ENCODE measurements at regions not wholly inside any gene's neighbourhood (a gene's known extent, or its start where the extent isn't known, plus 50 kb on each side); places are given as distances from the start of the nearest gene placed in this dataset.
A peak's percentile ranks its signal among the peaks of the same experiment; 100 is the strongest.

DNA sequence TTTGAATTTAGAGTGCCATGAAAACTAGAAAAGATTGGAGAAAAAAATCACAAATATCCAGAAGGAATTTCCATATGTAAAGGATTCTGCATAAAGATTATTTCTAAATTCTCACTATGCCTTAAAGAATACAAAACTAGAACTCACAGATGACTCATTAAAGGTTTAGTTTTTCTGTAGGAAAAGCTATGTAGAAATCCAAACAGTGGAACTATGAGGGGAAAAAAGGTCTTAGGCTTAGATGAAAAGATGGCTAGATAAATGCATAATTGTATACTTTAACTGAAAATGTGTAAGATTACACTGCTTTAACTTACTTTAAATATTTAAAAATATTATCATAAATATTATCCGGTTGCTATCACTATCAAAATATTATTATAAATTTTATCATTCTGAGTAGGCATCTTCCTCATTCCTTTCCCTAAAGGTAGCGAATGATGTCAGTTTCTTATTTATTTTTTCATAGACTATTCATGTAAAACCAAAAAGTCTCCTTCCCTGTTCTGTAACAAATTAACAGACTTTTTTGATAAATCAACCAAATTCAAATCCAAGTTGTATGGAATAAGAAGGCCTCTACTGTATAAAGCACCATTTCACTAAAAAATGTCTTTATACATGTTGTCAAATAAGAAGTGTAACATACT, 69.1 kb upstream of the COMTD1 start:
- Mint-ChIP-seq H3K4me1 (no peaks in the 10 kb centered on the region), H3K36me3 (ENCODE audit: low read depth) (no peaks in the 10 kb centered on the region), H3K27ac (no peak overlapping the region), H3K4me3 (no peak overlapping the region), H3K27me3 (peaks cover 4% of the 10 kb centered on the region), H3K9me3 (peaks cover 14% of the 10 kb centered on the region)
- DNase-seq, result no peak
- intact Hi-C loops (cut with micrococcal nuclease), result no loop called here

- no peaks in the 10 kb centered on the region for H3K36me3 Mint-ChIP-seq (ENCODE audit: low read depth)
- H3K9me3 Mint-ChIP-seq, result peaks cover 14% of the 10 kb centered on the region
- H3K4me3 Mint-ChIP-seq, result no peak overlapping the region
- no peak overlapping the region for H3K27ac Mint-ChIP-seq
- H3K27me3 Mint-ChIP-seq, result peaks cover 4% of the 10 kb centered on the region
- no peak for DNase-seq
- intact Hi-C loops (cut with micrococcal nuclease), result no loop called here
- no peaks in the 10 kb centered on the region for H3K4me1 Mint-ChIP-seq
These were observed 68.6 kb upstream of the COMTD1 start for GRCh38 chr10:75304313-75304712.

- Mint-ChIP-seq H3K27ac (no peak overlapping the region), H3K27me3 (peaks cover 2% of the 10 kb centered on the region), H3K4me1 (no peaks in the 10 kb centered on the region), H3K4me3 (no peak overlapping the region), H3K9me3 (peaks cover 10% of the 10 kb centered on the region), H3K36me3 (ENCODE audit: low read depth) (no peaks in the 10 kb centered on the region)
- intact Hi-C loops (cut with micrococcal nuclease), result no loop called here
- DNase-seq, result peak; percentile 25
These were observed 67.5 kb upstream of the COMTD1 start for GRCh38 chr10:75303045-75303777.

- DNase-seq, result no peak
- intact Hi-C loops (cut with micrococcal nuclease), result no loop called here
These were observed 66.3 kb upstream of the COMTD1 start for GRCh38 chr10:75302029-75302428.

DNA sequence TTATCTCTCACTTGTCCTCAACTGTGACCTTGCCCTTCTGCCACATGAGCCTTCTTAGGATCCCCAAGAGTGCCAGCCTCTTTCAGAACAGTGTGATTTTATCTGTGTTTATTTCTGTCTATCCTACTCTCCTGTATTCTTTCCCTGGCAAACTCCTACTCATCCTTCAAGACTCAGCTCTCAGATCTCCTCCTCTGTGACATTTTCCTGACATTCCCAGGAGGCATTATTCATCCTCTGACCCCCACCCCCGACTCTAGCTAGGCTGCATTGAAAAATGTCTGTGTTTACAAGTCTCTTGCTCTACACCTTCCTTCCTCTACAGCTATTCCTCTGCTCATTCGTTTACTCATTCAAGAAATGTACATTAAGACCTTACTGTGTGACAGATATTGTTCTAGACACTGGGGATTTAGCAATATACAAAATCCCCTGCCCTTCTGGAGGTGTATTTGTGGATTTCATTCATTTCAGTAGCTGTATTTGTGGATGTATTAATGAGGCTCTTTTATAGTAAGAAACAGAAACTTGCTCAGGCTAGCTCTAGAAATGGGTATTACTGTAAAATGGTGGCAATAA, 61.4 kb upstream of the COMTD1 start:
- Mint-ChIP-seq H3K9me3 (peaks cover 1% of the 10 kb centered on the region), H3K27me3 (peaks cover 22% of the 10 kb centered on the region), H3K4me3 (no peak overlapping the region), H3K36me3 (ENCODE audit: low read depth) (no peaks in the 10 kb centered on the region), H3K4me1 (no peaks in the 10 kb centered on the region), H3K27ac (no peak overlapping the region)
- DNase-seq, result no peak
- intact Hi-C loops (cut with micrococcal nuclease), result no loop called here

More at GRCh38 chr10:75302029-75302428, 66.3 kb upstream of the COMTD1 start:
- Mint-ChIP-seq H3K27me3 (peaks cover 2% of the 10 kb centered on the region), H3K27ac (no peak overlapping the region), H3K9me3 (peaks cover 10% of the 10 kb centered on the region), H3K4me3 (no peak overlapping the region), H3K4me1 (no peaks in the 10 kb centered on the region), H3K36me3 (ENCODE audit: low read depth) (no peaks in the 10 kb centered on the region)

- H3K9me3 Mint-ChIP-seq, result no peaks in the 10 kb centered on the region
- H3K4me1 Mint-ChIP-seq, result no peaks in the 10 kb centered on the region
- H3K27ac Mint-ChIP-seq, result no peak overlapping the region
- no peak overlapping the region for H3K4me3 Mint-ChIP-seq
- no peak for DNase-seq
- intact Hi-C loops (cut with micrococcal nuclease), result no loop called here
- H3K36me3 Mint-ChIP-seq (ENCODE audit: low read depth), result no peaks in the 10 kb centered on the region
- peaks cover 27% of the 10 kb centered on the region for H3K27me3 Mint-ChIP-seq
These were observed 60.2 kb upstream of the COMTD1 start for GRCh38 chr10:75295868-75296441.

DNA sequence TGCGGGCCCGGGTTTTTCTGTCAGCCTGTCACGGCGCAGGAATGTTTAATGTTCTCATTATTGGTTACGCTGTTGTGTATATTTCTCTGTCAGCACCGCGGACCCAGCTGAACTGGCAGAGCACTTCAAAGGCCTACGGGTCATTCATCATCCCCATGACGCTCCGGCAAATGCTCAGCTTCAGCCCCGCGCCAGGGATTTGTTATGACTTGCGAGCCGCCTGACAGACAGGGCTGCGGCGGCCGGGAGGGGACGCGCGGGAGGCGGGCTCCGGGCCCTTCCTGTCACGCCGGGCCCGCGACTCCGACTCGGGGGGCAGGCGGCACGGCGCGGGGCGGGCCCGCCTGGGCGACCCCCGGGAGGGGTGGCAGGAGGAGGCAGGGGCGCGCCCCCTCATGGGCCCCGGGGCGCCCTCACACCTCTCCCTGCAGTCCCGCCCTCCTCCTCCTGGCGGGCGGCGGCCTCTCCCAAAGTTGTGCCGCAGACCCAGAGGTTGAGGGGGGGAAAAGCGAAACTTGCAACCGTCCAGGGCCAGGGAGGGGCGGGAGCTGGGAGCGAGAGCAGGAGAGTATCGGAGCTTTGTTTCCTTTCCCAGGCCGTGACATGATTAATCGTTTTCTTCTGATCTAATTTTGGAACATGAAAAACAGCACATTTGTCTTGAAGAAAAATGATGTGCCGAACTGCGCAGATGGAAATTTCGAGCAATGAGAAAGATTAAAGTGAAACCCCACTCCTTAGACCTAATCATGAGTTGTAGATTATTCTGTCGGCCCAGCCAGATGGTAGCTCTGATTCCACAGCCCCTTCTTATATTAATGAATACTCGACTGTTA, 59.3 kb upstream of the COMTD1 start:
- Mint-ChIP-seq H3K27me3 (peaks cover 31% of the 10 kb centered on the region), H3K36me3 (ENCODE audit: low read depth) (no peaks in the 10 kb centered on the region), H3K9me3 (no peaks in the 10 kb centered on the region), H3K4me3 (peak overlapping the region; percentile 77), H3K4me1 (no peaks in the 10 kb centered on the region), H3K27ac (peak overlapping the region; percentile 23)
- intact Hi-C loops (cut with micrococcal nuclease), result no loop called here
- peak; percentile 86 for DNase-seq

GRCh38 chr10:75294518-75294865, 58.7 kb upstream of the COMTD1 start:
- H3K27me3 Mint-ChIP-seq, result peaks cover 33% of the 10 kb centered on the region
- no peaks in the 10 kb centered on the region for H3K36me3 Mint-ChIP-seq (ENCODE audit: low read depth)
- peak overlapping the region; percentile 77 for H3K4me3 Mint-ChIP-seq

GRCh38 chr10:75294031-75294437, 58.3 kb upstream of the COMTD1 start:
- intact Hi-C loops (cut with micrococcal nuclease), result no loop called here
- H3K4me3 Mint-ChIP-seq, result no peak overlapping the region
- no peak overlapping the region for H3K27ac Mint-ChIP-seq
- no peaks in the 10 kb centered on the region for H3K9me3 Mint-ChIP-seq
- H3K27me3 Mint-ChIP-seq, result peaks cover 33% of the 10 kb centered on the region
- H3K36me3 Mint-ChIP-seq (ENCODE audit: low read depth), result no peaks in the 10 kb centered on the region
- DNase-seq, result no peak
- H3K4me1 Mint-ChIP-seq, result no peaks in the 10 kb centered on the region

More at GRCh38 chr10:75294518-75294865, 58.7 kb upstream of the COMTD1 start:
- DNase-seq, result no peak
- Mint-ChIP-seq H3K4me1 (no peaks in the 10 kb centered on the region), H3K9me3 (no peaks in the 10 kb centered on the region), H3K27ac (no peak overlapping the region)
- intact Hi-C loops (cut with micrococcal nuclease), result no loop called here

- Mint-ChIP-seq H3K36me3 (ENCODE audit: low read depth) (no peaks in the 10 kb centered on the region), H3K27ac (no peak overlapping the region), H3K4me3 (no peak overlapping the region), H3K4me1 (no peaks in the 10 kb centered on the region), H3K9me3 (no peaks in the 10 kb centered on the region), H3K27me3 (peaks cover 33% of the 10 kb centered on the region)
- DNase-seq, result no peak
- intact Hi-C loops (cut with micrococcal nuclease), result no loop called here
These were observed 57.7 kb upstream of the COMTD1 start for GRCh38 chr10:75293446-75293820.

DNA sequence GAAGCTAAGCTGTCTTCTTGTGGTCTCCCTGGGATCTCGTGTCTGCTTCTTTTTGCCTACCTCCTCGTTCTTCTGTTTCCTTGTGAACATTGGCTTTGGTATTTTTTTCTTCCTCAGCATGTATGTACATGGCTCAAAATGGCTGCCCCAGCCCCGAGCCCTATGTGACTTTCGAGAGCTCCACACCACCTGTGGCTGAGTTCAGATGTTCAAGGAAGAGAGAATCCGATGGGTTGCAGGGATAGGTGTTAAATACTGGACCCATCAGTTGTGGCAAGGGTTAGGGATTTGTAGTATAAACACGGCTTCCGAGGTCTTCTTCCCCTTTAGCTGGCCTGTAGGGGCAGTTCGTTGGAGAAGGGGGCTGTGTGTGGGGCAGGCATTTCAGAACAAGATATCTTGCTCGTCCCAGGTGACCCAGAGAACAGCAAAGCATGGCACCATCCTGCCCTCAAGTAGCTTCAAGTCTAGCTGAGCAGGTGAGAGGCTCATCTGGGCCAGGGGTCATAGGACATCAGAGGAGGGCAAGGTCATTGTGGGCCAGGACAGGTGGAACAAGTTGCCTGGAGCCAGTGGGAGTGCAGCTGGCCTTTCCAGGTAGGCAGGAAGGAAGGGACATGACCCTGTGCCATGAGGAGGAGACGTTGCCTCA, 57.2 kb upstream of the COMTD1 start:
- Mint-ChIP-seq H3K4me1 (no peaks in the 10 kb centered on the region), H3K27me3 (peaks cover 33% of the 10 kb centered on the region), H3K27ac (no peak overlapping the region), H3K4me3 (no peak overlapping the region), H3K36me3 (ENCODE audit: low read depth) (no peaks in the 10 kb centered on the region), H3K9me3 (no peaks in the 10 kb centered on the region)
- DNase-seq, result no peak
- intact Hi-C loops (cut with micrococcal nuclease), result no loop called here

- H3K36me3 Mint-ChIP-seq (ENCODE audit: low read depth), result no peaks in the 10 kb centered on the region
- no peak overlapping the region for H3K4me3 Mint-ChIP-seq
- intact Hi-C loops (cut with micrococcal nuclease), result no loop called here
- H3K9me3 Mint-ChIP-seq, result no peaks in the 10 kb centered on the region
- no peaks in the 10 kb centered on the region for H3K4me1 Mint-ChIP-seq
- DNase-seq, result no peak
- H3K27ac Mint-ChIP-seq, result no peak overlapping the region
- peaks cover 33% of the 10 kb centered on the region for H3K27me3 Mint-ChIP-seq
These were observed 56.0 kb upstream of the COMTD1 start for GRCh38 chr10:75291805-75292204.

GRCh38 chr10:75288140-75288711, 52.5 kb upstream of the COMTD1 start:
- no peaks in the 10 kb centered on the region for H3K4me1 Mint-ChIP-seq
- H3K36me3 Mint-ChIP-seq (ENCODE audit: low read depth), result no peaks in the 10 kb centered on the region
- H3K4me3 Mint-ChIP-seq, result no peak overlapping the region
- no peaks in the 10 kb centered on the region for H3K9me3 Mint-ChIP-seq
- H3K27ac Mint-ChIP-seq, result no peak overlapping the region
- intact Hi-C loops (cut with micrococcal nuclease), result no loop called here
- no peak for DNase-seq
- peaks cover 25% of the 10 kb centered on the region for H3K27me3 Mint-ChIP-seq

All from activated CD4-positive, alpha-beta T cell treated with anti-CD3 and anti-CD28 coated beads, Interleukin-2, amount 10 ng/mL, durations not matched to agents 24 days and 14 days (primary cell).